ENCODE measurements at regions not wholly inside any gene's neighbourhood (a gene's known extent, or its start where the extent isn't known, plus 50 kb on each side); places are given as distances from the start of the nearest gene placed in this dataset.

GRCh38 chr17:6893382-6894205, 62.1 kb upstream of the TEKT1 start:
- Histone ChIP-seq H3K36me3 (no peaks in the 10 kb centered on the region), H3K4me1 (no peaks in the 10 kb centered on the region), H3K27me3 (no peaks in the 10 kb centered on the region), H3K4me3 (no peak overlapping the region), H3K27ac (no peak overlapping the region), H3K9me3 (peaks cover 0 to 4% of the 10 kb centered on the region in 2 donors)
- DNase-seq (ENCODE audit: low spot score in 2 of 2): no peak
- intact Hi-C loops (cut with DNase I): no loop called here
- TF ChIP-seq, protein P1, sequence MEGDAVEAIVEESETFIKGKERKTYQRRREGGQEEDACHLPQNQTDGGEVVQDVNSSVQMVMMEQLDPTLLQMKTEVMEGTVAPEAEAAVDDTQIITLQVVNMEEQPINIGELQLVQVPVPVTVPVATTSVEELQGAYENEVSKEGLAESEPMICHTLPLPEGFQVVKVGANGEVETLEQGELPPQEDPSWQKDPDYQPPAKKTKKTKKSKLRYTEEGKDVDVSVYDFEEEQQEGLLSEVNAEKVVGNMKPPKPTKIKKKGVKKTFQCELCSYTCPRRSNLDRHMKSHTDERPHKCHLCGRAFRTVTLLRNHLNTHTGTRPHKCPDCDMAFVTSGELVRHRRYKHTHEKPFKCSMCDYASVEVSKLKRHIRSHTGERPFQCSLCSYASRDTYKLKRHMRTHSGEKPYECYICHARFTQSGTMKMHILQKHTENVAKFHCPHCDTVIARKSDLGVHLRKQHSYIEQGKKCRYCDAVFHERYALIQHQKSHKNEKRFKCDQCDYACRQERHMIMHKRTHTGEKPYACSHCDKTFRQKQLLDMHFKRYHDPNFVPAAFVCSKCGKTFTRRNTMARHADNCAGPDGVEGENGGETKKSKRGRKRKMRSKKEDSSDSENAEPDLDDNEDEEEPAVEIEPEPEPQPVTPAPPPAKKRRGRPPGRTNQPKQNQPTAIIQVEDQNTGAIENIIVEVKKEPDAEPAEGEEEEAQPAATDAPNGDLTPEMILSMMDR (IDR thresholded peaks at IDR 0.05): no peak

DNA sequence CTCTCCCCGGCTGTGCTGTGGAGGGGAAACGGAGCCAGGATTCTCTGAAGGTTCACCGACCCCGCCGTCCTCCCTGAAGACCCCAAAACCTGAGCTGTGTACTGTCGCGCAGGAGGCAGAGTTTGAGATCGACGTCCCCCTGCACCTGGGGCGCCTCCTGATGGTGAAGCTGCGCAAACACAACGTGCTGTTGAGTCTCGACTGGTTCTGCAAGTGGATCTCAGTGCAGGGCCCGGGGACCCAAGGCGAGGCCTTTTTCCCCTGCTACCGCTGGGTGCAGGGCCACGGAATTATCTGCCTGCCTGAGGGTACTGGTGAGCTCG, 62.6 kb upstream of the TEKT1 start:
- Histone ChIP-seq H3K4me3 (no peak overlapping the region), H3K4me1 (no peaks in the 10 kb centered on the region), H3K36me3 (no peaks in the 10 kb centered on the region), H3K27ac (no peak overlapping the region), H3K9me3 (peaks cover 0 to 4% of the 10 kb centered on the region in 2 donors), H3K27me3 (no peaks in the 10 kb centered on the region)
- DNase-seq (ENCODE audit: low spot score in 2 of 2): no peak
- TF ChIP-seq, protein P1 (IDR thresholded peaks at IDR 0.05): peak in 1 of 3 experiments; percentile 25
- intact Hi-C loops (cut with DNase I): no loop called here

DNA sequence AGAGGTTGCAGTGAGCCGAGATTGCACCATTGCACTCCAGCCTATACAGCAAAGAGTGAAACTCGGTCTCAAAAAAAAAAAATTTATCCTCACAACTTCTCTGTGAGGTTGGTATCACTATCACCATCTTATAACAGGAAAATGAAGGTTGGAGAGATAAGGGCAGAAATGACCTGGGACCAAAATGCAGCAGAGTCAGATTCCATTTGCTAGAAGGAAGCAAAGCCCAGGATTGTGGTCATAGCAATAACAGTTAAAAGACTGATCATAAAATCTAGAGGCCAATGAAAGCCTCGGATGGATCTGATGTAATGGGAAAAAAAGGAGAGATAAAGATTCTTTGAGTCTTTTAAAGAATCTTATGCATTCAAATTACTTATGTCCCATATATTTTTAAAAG, 69.6 kb upstream of the TEKT1 start:
- no peak for DNase-seq (ENCODE audit: low spot score in 2 of 2)
- no peaks in the 10 kb centered on the region for H3K9me3 ChIP-seq
- TF ChIP-seq, protein P1 (IDR thresholded peaks at IDR 0.05): no peak
- intact Hi-C loops (cut with DNase I): no loop called here
- H3K4me1 ChIP-seq: no peaks in the 10 kb centered on the region
- no peaks in the 10 kb centered on the region for H3K27me3 ChIP-seq
- H3K27ac ChIP-seq: no peak overlapping the region
- no peaks in the 10 kb centered on the region for H3K36me3 ChIP-seq
- H3K4me3 ChIP-seq: no peak overlapping the region

DNA sequence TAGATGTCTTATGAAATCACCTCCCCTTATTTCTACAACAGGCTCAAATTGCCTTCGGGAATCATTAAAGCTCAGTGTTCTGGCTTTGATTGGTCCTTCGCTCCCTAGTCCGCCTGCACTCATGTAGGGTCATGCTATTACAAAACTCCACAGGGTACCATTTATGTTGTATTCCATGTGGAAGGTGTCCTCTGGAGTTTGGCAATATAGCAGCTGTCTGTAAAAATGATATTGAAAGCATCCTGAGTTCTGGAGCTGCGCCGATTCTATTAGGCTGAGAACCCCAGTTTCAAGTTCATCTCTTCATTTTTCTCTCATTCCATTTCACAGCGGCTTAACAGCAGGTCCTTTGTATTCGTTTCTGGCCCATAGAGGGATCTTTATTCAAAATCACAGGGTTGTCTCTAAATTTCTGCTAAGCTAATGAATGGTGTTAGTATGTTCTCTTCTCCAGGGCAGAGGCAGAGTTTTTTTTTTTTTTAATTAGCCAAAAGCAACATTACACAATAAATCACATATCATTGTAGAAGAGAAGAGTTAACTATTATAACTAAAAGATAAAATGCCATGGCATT, 71.9 kb upstream of the TEKT1 start:
- Histone ChIP-seq H3K4me3 (no peak overlapping the region), H3K27me3 (no peaks in the 10 kb centered on the region), H3K9me3 (no peaks in the 10 kb centered on the region), H3K36me3 (no peaks in the 10 kb centered on the region), H3K27ac (no peak overlapping the region), H3K4me1 (no peaks in the 10 kb centered on the region)
- DNase-seq (ENCODE audit: low spot score in 2 of 2): no peak
- intact Hi-C loops (cut with DNase I): no loop called here
- TF ChIP-seq, protein P1 (IDR thresholded peaks at IDR 0.05): no peak

GRCh38 chr17:6908807-6909206, 77.3 kb upstream of the TEKT1 start:
- intact Hi-C loops (cut with DNase I): no loop called here
- H3K27me3 ChIP-seq: no peaks in the 10 kb centered on the region
- TF ChIP-seq, protein P1 (IDR thresholded peaks at IDR 0.05): no peak

More at GRCh38 chr17:6908807-6909206, 77.3 kb upstream of the TEKT1 start:
- Histone ChIP-seq H3K27ac (no peak overlapping the region), H3K4me3 (no peak overlapping the region), H3K36me3 (no peaks in the 10 kb centered on the region), H3K9me3 (no peaks in the 10 kb centered on the region), H3K4me1 (no peaks in the 10 kb centered on the region)
- no peak for DNase-seq (ENCODE audit: low spot score in 2 of 2)
